Pancreas (tissue), 10 donors: ENCODE measurements at regions not wholly inside any gene's neighbourhood (a gene's known extent, or its start where the extent isn't known, plus 50 kb on each side); places are given as distances from the start of the nearest gene placed in this dataset.

Experiments
- ATAC-seq, 4 donors: fragments of 200-7000 bp; cut with Tn5 transposase; one replicate each; pipeline versions ENCODE4 v1.8.0 to v1.9.1; 2020; ENCODE audit warnings: mild to moderate bottlenecking in 4 of 4, moderate library complexity in 4 of 4
- DNase-seq, 6 donors: peaks; one replicate each; pipeline ENCODE4 v3.0.0-alpha.2; 2020
- FAIRE-seq: peaks from 2 replicates; lab custom pipeline; 2012; peaks lifted over from hg19 to GRCh38; lab: Jason Lieb, UNC
- H3K27ac ChIP-seq, 4 donors: fragments of 200-600 bp; sonication (generic); 1 replicate in 3 of 4; 2 replicates in 1 of 4; pipeline versions ENCODE4 v1.5.0 to v1.8.0; 2020
- H3K27me3 ChIP-seq, 4 donors: fragments of 200-600 bp; one replicate each; pipeline ENCODE4 v1.8.0; 2021
- H3K36me3 ChIP-seq, 3 donors: fragments of 200-600 bp; sonication (generic) in 1 of 3; one replicate each; pipeline versions ENCODE4 v1.5.0 to v1.8.0; 2020 to 2021
- H3K4me1 ChIP-seq, 3 donors: fragments of 200-600 bp; one replicate each; pipeline ENCODE4 v1.8.0; 2021
- H3K4me3 ChIP-seq, 4 donors: fragments of 200-600 bp; sonication (generic) in 2 of 4; one replicate each; pipeline versions ENCODE4 v1.5.0 to v1.8.0; 2020 to 2021
- H3K9me3 ChIP-seq, 4 donors: fragments of 200-600 bp; one replicate each; pipeline ENCODE4 v1.8.0; 2021
- CTCF ChIP-seq, 4 donors: fragments of 200-600 bp; sonication (generic) in 3 of 4; IDR thresholded peaks; one replicate each; pipeline versions ENCODE4 v1.5.0 to v1.8.0; 2021; ENCODE audit warnings: antibody characterized with exemption in 4 of 4
- WGBS, 2 donors: extraction: QIAGEN DNeasy Blood & Tissue Kit; methylation state at CpG; one replicate each; pipeline ENCODE4 v1.1.7; 2013; 5-methylcytosine and 5-hydroxymethylcytosine counted together
- intact Hi-C, 3 donors: fragments of 100-400 bp; cut with DNase I; formaldehyde crosslinking; loops; one replicate each; pipeline versions ENCODE4 v1.11.1 to v1.14.2; 2022
- donor health status: healthy with polysubstance abuse.
- donor health status: DM: no; HTN: no; CAD: no; lungs with moderate emphysema.
- donor health status: DM: no; HTN: no; CAD: no.
- donor health status: control.
- donor health status: control.
- donor health status: Bipolar disorder and iron deficiency.
- donor health status: DM: yes; HTN: yes; CAD: no.
- donor health status: DM: no; HTN: no; CAD: no.
- donor health status: DM: no; HTN: no; CAD: no.
- donor health status: DM: yes; HTN: yes; CAD: no.

GRCh38 chr3:20742903-20743552 lies 557.0 kb upstream of the SGO1 start:
- WGBS, 2 donors: 61 to 65% methylated on average over 2 of the region's 2 CpGs

GRCh38 chr3:20741381-20741780 lies 555.4 kb upstream of the SGO1 start:
- no peaks in the 10 kb centered on the region for H3K36me3 ChIP-seq
- TF ChIP-seq CTCF (IDR thresholded peaks at IDR 0.05): no peak
- H3K9me3 ChIP-seq: no peaks in the 10 kb centered on the region
- FAIRE-seq (no peak), DNase-seq (no peak), ATAC-seq (no peak)
- H3K4me1 ChIP-seq: peaks cover 0 to 5% (median 0%) of the 10 kb centered on the region in 3 donors
- no peaks in the 10 kb centered on the region for H3K27me3 ChIP-seq
- H3K27ac ChIP-seq: no peak overlapping the region
- intact Hi-C loops: no loop called here
- H3K4me3 ChIP-seq: no peak overlapping the region

More at GRCh38 chr3:20742903-20743552, 557.0 kb upstream of the SGO1 start:
- Histone ChIP-seq H3K4me3 (no peak overlapping the region), H3K27ac (no peak overlapping the region), H3K27me3 (no peaks in the 10 kb centered on the region), H3K36me3 (no peaks in the 10 kb centered on the region), H3K4me1 (peaks cover 0 to 5% (median 0%) of the 10 kb centered on the region in 3 donors), H3K9me3 (no peaks in the 10 kb centered on the region)
- FAIRE-seq (no peak), ATAC-seq (no peak), DNase-seq (no peak)
- no peak for TF ChIP-seq CTCF (IDR thresholded peaks at IDR 0.05)
- intact Hi-C loops: no loop called here

GRCh38 chr3:20739814-20740213 lies 553.8 kb upstream of the SGO1 start:
- Histone ChIP-seq H3K27ac (no peak overlapping the region), H3K4me1 (peaks cover 0 to 5% (median 0%) of the 10 kb centered on the region in 3 donors), H3K4me3 (no peak overlapping the region), H3K36me3 (no peaks in the 10 kb centered on the region), H3K27me3 (no peaks in the 10 kb centered on the region), H3K9me3 (no peaks in the 10 kb centered on the region)
- intact Hi-C loops: no loop called here
- ATAC-seq (peak in 3 of 4 donors; percentile 39 to 63 (median 51)), FAIRE-seq (no peak), DNase-seq (no peak)
- TF ChIP-seq CTCF (IDR thresholded peaks at IDR 0.05): no peak

- DNase-seq: no peak
- FAIRE-seq: no peak
- no peaks in the 10 kb centered on the region for H3K9me3 ChIP-seq
- H3K4me1 ChIP-seq: peaks cover 0 to 2% (median 0%) of the 10 kb centered on the region in 3 donors
- no peak overlapping the region for H3K27ac ChIP-seq
- H3K27me3 ChIP-seq: no peaks in the 10 kb centered on the region
- TF ChIP-seq CTCF (IDR thresholded peaks at IDR 0.05): no peak
- H3K4me3 ChIP-seq: no peak overlapping the region
- no peak for ATAC-seq
- intact Hi-C loops: no loop called here
- WGBS, 2 donors: 74 to 77% methylated on average over 5 of the region's 5 CpGs
- H3K36me3 ChIP-seq: no peaks in the 10 kb centered on the region
Measured at GRCh38 chr3:20736287-20736852, 550.4 kb upstream of the SGO1 start.

GRCh38 chr3:20729185-20729584 lies 543.2 kb upstream of the SGO1 start:
- Histone ChIP-seq H3K4me1 (no peaks in the 10 kb centered on the region), H3K27ac (no peak overlapping the region), H3K9me3 (no peaks in the 10 kb centered on the region), H3K27me3 (no peaks in the 10 kb centered on the region), H3K4me3 (no peak overlapping the region), H3K36me3 (no peaks in the 10 kb centered on the region)
- 92 to 97% methylated on average over 1 of the region's 1 CpG for WGBS, 2 donors
- TF ChIP-seq CTCF (IDR thresholded peaks at IDR 0.05): no peak
- intact Hi-C loops: no loop called here
- FAIRE-seq (no peak), ATAC-seq (no peak), DNase-seq (no peak)
